ENCODE measurements at regions not wholly inside any gene's neighbourhood (a gene's known extent, or its start where the extent isn't known, plus 50 kb on each side); places are given as distances from the start of the nearest gene placed in this dataset.

- peak overlapping the region in 2 of 4 donors; percentile 16 to 61 for H3K27ac ChIP-seq
- TF ChIP-seq, protein P1, sequence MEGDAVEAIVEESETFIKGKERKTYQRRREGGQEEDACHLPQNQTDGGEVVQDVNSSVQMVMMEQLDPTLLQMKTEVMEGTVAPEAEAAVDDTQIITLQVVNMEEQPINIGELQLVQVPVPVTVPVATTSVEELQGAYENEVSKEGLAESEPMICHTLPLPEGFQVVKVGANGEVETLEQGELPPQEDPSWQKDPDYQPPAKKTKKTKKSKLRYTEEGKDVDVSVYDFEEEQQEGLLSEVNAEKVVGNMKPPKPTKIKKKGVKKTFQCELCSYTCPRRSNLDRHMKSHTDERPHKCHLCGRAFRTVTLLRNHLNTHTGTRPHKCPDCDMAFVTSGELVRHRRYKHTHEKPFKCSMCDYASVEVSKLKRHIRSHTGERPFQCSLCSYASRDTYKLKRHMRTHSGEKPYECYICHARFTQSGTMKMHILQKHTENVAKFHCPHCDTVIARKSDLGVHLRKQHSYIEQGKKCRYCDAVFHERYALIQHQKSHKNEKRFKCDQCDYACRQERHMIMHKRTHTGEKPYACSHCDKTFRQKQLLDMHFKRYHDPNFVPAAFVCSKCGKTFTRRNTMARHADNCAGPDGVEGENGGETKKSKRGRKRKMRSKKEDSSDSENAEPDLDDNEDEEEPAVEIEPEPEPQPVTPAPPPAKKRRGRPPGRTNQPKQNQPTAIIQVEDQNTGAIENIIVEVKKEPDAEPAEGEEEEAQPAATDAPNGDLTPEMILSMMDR (IDR thresholded peaks at IDR 0.05), result peak in 5 of 6 experiments; percentile 52 to 68 (median 60)
- no peak for TF ChIP-seq POLR2A (IDR thresholded peaks at IDR 0.05)
- intact Hi-C loops (cut with DNase I), result no loop called here
- no peak for DNase-seq
- H3K4me3 ChIP-seq, result no peak overlapping the region
- H3K36me3 ChIP-seq, result peaks cover 0 to 18% (median 0%) of the 10 kb centered on the region in 3 donors
- H3K9me3 ChIP-seq, result no peaks in the 10 kb centered on the region
- WGBS, 2 donors, result 67 to 77% methylated on average over 3 of the region's 3 CpGs
- no peaks in the 10 kb centered on the region for H3K27me3 ChIP-seq
- peaks cover 0 to 22% (median 5%) of the 10 kb centered on the region in 3 donors for H3K4me1 ChIP-seq
Observed at GRCh38 chr6:4008324-4009047, 70.5 kb downstream of the FAM217A start.

DNA sequence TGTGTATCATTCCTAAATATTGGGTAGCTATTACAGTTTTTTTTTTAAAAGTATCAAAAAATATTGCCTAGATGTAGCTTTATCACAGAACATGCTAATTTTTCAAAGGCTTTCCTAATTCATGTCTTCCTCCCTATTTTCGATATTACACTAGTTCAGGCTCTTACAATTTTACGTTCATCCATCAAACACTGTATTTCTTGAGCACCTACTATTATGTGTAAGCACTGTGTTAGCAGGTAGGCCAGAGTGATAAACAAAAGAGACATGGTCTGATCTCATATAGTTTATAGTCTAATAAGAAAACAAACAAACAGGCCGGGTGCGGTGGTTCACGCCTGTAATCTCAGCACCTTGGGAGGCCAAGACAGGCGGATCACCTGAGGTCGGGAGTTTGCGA lies 69.5 kb downstream of the FAM217A start:
- DNase-seq, result no peak
- Histone ChIP-seq H3K4me1 (peaks cover 0 to 22% (median 5%) of the 10 kb centered on the region in 3 donors), H3K9me3 (no peaks in the 10 kb centered on the region), H3K36me3 (peaks cover 0 to 16% (median 0%) of the 10 kb centered on the region in 3 donors), H3K27me3 (no peaks in the 10 kb centered on the region), H3K4me3 (no peak overlapping the region), H3K27ac (no peak overlapping the region)
- intact Hi-C loops (cut with DNase I), result no loop called here
- 82 to 87% methylated on average over 8 of the region's 8 CpGs for WGBS, 2 donors
- TF ChIP-seq, protein P1 (IDR thresholded peaks at IDR 0.05), result no peak
- no peak for TF ChIP-seq POLR2A (IDR thresholded peaks at IDR 0.05)

GRCh38 chr6:4010048-4010447 lies 68.9 kb downstream of the FAM217A start:
- TF ChIP-seq POLR2A (IDR thresholded peaks at IDR 0.05), result no peak
- Histone ChIP-seq H3K4me3 (no peak overlapping the region), H3K4me1 (peaks cover 0 to 22% (median 5%) of the 10 kb centered on the region in 3 donors), H3K27me3 (no peaks in the 10 kb centered on the region), H3K9me3 (no peaks in the 10 kb centered on the region), H3K27ac (no peak overlapping the region), H3K36me3 (peaks cover 0 to 17% (median 0%) of the 10 kb centered on the region in 3 donors)
- 80 to 87% methylated on average over 2 of the region's 2 CpGs for WGBS, 2 donors
- intact Hi-C loops (cut with DNase I), result no loop called here
- DNase-seq, result no peak

- 67 to 83% methylated on average over 2 of the region's 3 CpGs for WGBS, 2 donors
- no peak for DNase-seq
- H3K27ac ChIP-seq, result no peak overlapping the region
- peaks cover 0 to 20% (median 0%) of the 10 kb centered on the region in 3 donors for H3K36me3 ChIP-seq
- H3K27me3 ChIP-seq, result no peaks in the 10 kb centered on the region
- TF ChIP-seq POLR2A (IDR thresholded peaks at IDR 0.05), result no peak
- TF ChIP-seq, protein P1 (IDR thresholded peaks at IDR 0.05), result no peak
- H3K4me3 ChIP-seq, result no peak overlapping the region
- H3K9me3 ChIP-seq, result no peaks in the 10 kb centered on the region
- H3K4me1 ChIP-seq, result peaks cover 0 to 28% (median 5%) of the 10 kb centered on the region in 3 donors
- intact Hi-C loops (cut with DNase I), result no loop called here
Observed at GRCh38 chr6:4010689-4011090, 68.2 kb downstream of the FAM217A start.

DNA sequence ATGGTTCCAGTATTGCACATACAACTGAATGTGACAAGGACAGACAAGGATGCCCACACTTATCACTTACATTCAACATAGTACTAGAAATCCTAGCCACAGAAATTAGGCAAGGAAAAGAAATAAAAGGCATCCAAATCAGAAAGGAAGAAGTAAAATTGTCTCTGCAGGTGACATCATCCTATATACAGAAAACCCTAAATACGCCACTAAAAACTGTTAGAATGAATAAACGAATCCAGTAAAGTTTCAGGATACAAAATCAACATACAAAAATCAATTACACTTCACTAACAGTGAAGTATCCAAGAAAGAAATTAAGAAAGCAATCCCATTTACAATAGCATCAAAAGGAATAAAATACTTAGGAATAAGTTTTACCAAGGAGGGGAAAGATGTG lies 66.1 kb downstream of the FAM217A start:
- 91 to 94% methylated on average over 2 of the region's 2 CpGs for WGBS, 2 donors
- Histone ChIP-seq H3K27ac (no peak overlapping the region), H3K27me3 (no peaks in the 10 kb centered on the region), H3K36me3 (peaks cover 0 to 20% (median 0%) of the 10 kb centered on the region in 3 donors), H3K4me1 (peaks cover 14 to 45% (median 17%) of the 10 kb centered on the region in 3 donors), H3K4me3 (no peak overlapping the region), H3K9me3 (no peaks in the 10 kb centered on the region)
- TF ChIP-seq, protein P1 (IDR thresholded peaks at IDR 0.05), result no peak
- no peak for TF ChIP-seq POLR2A (IDR thresholded peaks at IDR 0.05)
- no peak for DNase-seq
- intact Hi-C loops (cut with DNase I), result no loop called here
